LNCaP clone FGC (cell line): ENCODE measurements at regions not wholly inside any gene's neighbourhood (a gene's known extent, or its start where the extent isn't known, plus 50 kb on each side); places are given as distances from the start of the nearest gene placed in this dataset.
"Not testable (repeated sequence)": the region's sequence is repeated elsewhere in the genome, so short reads cannot be mapped to it uniquely, and the experiment has no call there.

ENCODE experiments used
- DNase-seq: peaks from one replicate; pipeline ENCODE4 v3.0.0-alpha.2; 2011; ENCODE audit warnings: low read depth
- H3K4me3 ChIP-seq: 2 replicates; pipeline ENCODE4 v1.5.1; 2011; ENCODE audit warnings: mild to moderate bottlenecking, low read depth, low read length, control low read depth
- CTCF ChIP-seq: IDR thresholded peaks from 2 replicates; pipeline ENCODE4 v1.5.1; 2012; ENCODE audit warnings: mild to moderate bottlenecking; ENCODE audit not compliant: control insufficient read depth, insufficient read depth; ENCODE audit errors: extremely low read depth

- TF ChIP-seq CTCF = no peak
- DNase-seq = no peak
Measured at GRCh38 chrX:74049126-74049525, 196.6 kb upstream of the XIST start.

DNA sequence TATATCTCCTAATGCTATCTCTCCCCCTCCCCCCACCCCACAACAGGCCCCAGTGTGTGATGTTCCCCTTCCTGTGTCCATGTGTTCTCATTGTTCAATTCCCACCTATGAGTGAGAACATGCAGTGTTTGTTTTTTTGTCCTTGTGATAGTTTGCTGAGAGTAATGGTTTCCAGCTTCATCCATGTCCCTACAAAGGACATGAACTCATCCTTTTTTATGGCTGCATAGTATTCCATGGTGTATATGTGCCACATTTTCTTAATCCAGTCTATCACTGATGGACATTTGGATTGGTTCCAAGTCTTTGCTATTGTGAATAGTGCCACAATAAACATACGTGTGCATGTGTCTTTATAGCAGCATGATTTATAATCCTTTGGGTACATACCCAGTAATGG lies 181.6 kb upstream of the XIST start:
- not testable (repeated sequence) for DNase-seq, H3K4me3 ChIP-seq

More at GRCh38 chrX:74049126-74049525, 196.6 kb upstream of the XIST start:
- H3K4me3 ChIP-seq = no peak overlapping the region

DNA sequence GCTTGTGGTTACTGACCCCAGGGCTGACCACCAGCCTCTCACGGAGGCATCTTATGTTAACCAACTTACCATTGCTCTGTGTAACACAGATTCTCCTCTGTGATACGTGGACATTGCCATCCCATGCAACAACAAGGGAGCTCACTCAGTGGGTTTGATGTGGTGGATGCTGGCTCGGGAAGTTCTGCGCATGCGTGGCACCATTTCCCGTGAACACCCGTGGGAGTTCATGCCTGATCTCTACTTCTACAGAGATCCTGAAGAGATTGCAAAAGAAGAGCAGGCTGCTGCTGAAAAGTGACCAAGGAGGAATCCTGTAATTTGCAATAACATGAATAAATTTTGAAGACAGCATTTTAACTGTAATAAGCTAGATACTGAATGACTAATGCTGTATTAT lies 179.0 kb upstream of the XIST start:
- not testable (repeated sequence) for DNase-seq, H3K4me3 ChIP-seq

DNA sequence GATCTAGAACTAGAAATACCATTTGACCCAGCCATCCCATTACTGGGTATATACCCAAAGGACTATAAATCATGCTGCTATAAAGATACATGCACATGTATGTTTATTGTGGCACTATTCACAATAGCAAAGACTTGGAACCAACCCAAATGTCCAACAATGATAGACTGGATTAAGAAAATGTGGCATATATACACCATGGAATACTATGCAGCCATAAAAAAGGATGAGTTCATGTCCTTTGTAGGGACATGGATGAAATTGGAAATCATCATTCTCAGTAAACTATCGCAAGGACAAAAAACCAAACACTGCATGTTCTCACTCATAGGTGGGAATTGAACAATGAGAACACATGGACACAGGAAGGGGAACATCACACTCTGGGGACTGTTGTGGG lies 178.3 kb upstream of the XIST start:
- not testable (repeated sequence) for H3K4me3 ChIP-seq, DNase-seq

- DNase-seq, H3K4me3 ChIP-seq: not testable (repeated sequence)
Measured at GRCh38 chrX:74025145-74025544, 172.6 kb upstream of the XIST start.

DNA sequence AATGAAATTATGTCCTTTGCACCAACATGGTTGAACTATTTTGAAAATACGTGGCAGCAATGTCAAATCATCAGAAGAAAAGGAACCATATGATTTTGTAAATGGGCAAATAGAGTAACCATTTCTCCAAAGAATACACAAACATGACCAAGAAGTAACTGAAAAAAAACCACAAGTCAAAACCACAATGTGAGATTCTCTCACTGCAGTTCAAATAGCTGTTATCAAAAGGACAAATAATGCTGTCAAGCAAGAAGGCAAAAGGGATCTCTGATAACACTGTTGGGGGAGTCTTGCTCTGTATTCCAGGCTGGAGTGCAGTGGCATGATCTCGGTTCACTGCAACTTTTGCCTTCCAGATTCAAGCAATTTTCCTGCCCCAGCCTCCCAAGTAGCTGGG lies 170.7 kb upstream of the XIST start:
- no peak overlapping the region for H3K4me3 ChIP-seq
- no peak for TF ChIP-seq CTCF
- DNase-seq = no peak

- no peak for DNase-seq
- TF ChIP-seq CTCF = no peak
- H3K4me3 ChIP-seq = no peak overlapping the region
Measured at GRCh38 chrX:74018253-74018652, 165.7 kb upstream of the XIST start.

DNA sequence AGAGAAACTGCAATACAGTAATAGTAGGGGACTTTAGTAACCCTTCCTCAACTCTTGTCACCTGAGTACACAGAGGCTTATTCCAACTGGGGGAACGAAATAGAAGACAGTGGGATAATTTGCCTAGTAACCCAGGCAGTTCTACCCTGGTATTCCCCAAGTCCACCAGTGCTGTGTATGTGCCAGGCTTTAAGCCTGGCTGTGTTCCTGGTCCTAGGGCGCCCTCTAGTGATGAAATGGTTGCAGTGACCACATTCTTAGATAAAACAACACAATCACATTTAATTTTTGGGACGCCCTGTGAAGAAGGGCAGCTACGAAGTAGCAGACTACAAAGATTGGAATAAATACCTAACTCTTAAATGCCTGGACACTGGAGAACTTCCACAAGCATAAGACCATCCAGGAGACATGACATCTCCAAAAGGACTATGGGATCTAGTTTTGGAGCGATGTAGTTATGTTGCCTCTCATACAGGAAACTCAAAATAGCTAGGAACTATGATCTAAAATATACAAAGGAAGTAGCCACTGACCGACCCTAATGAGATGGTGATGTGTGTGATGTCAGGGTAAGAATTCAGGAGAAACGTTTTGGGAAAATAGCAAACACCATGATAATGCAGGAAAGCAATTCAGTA lies 163.0 kb upstream of the XIST start:
- no peak overlapping the region for H3K4me3 ChIP-seq
- peak; percentile 22 for DNase-seq
- TF ChIP-seq CTCF = peak; percentile 68

DNA sequence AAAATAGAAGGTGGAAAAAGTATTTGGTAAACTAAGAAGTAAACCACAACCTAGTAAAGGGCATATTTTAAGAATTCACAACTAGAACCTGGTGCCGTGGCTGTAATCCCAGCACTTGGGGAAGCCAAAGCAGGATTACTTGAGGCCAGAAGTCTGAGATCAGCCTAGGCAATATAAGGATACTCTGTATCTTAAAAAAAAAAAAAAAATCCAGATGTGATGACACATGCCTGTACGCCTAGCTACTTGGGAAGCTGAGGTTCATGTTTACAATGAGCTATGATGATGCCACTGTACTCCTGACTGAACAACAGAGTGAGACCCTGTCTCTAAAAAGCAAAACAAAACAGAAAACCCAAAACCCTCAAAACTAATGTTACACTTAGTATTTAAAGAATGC lies 156.5 kb upstream of the XIST start:
- no peak for DNase-seq
- TF ChIP-seq CTCF = no peak

More for the DNA sequence above, 156.5 kb upstream of the XIST start:
- H3K4me3 ChIP-seq = no peak overlapping the region
